Psoas muscle (tissue), 7 donors: ENCODE measurements at regions not wholly inside any gene's neighbourhood (a gene's known extent, or its start where the extent isn't known, plus 50 kb on each side); places are given as distances from the start of the nearest gene placed in this dataset.

ENCODE experiments used
- ATAC-seq, 4 donors: fragments of 200-7000 bp; cut with Tn5 transposase; one replicate each; pipeline ENCODE4 v1.9.1; 2020; ENCODE audit warnings: moderate library complexity in 3 of 4, mild to moderate bottlenecking in 2 of 4
- DNase-seq, 2 donors: peaks; one replicate each; pipeline ENCODE4 v3.0.0-alpha.2; 2020
- H3K27ac ChIP-seq: fragments of 200-600 bp; one replicate; pipeline ENCODE4 v1.8.0; 2022
- H3K27me3 ChIP-seq, 3 donors: fragments of 200-600 bp in 1 of 3; one replicate each; pipeline versions ENCODE4 v1.6.1 to v1.8.0; 2013 to 2022; ENCODE audit warnings: low read length in 2 of 3, mild to moderate bottlenecking in 2 of 3, moderate library complexity in 1 of 3; ENCODE audit not compliant: insufficient read depth in 3 of 3
- H3K36me3 ChIP-seq, 2 donors: fragments of 200-600 bp in 1 of 2; one replicate each; pipeline versions ENCODE4 v1.6.1 to v1.8.0; 2013 to 2022; ENCODE audit warnings: low read depth in 1 of 2, mild to moderate bottlenecking in 1 of 2, moderate library complexity in 1 of 2; ENCODE audit not compliant: insufficient read depth in 1 of 2
- H3K4me1 ChIP-seq: fragments of 200-600 bp; one replicate; pipeline ENCODE4 v1.8.0; 2022
- H3K4me3 ChIP-seq: fragments of 200-600 bp; one replicate; pipeline ENCODE4 v1.8.0; 2022; ENCODE audit warnings: mild to moderate bottlenecking
- H3K9me3 ChIP-seq: fragments of 200-600 bp; one replicate; pipeline ENCODE4 v1.8.0; 2022
- WGBS, 3 donors: extraction: QIAGEN DNeasy Blood & Tissue Kit; methylation state at CpG; one replicate each; pipeline versions ENCODE4 v1.1.6 to v1.1.7; 2013; 5-methylcytosine and 5-hydroxymethylcytosine counted together
- intact Hi-C, 2 donors: fragments of 100-400 bp; cut with DNase I; formaldehyde crosslinking; loops; one replicate each; pipeline versions ENCODE4 v1.11.0 to v1.14.2; 2022
- TF ChIP-seq, protein P1 (sequence below): fragments of 200-600 bp; IDR thresholded peaks from one replicate; pipeline ENCODE4 v1.8.0; 2022; ENCODE audit warnings: antibody characterized with exemption
- donor health status: healthy with polysubstance abuse.
- donor health status: DM: no; HTN: no; CAD: no; lungs with moderate emphysema.
- donor health status: Bipolar disorder and iron deficiency.
- donor health status: healthy.
- donor health status: DM: yes; HTN: yes; CAD: no.
- donor health status: DM: no; HTN: no; CAD: no.
- donor health status: DM: yes; HTN: yes; CAD: no.

DNA sequence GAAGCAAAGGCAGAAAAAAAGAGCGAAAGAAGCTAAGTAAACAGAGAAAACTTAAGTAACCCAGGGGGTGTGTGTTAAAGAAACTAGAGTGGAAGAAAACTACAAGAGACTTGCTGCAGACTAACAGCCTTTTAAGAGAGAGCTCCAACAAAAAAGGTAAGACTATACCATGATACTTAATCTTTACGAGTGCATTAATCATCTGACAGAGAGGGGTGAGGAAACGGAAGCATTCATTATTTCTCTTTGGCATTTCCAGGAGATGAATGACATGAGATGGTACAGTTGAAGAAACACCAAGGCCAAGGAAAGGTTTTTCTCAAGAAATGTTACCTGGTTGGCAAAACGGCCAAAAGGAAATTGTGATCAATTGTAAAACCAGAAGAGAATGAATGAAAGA is 906.8 kb downstream of the QKI start:
- TF ChIP-seq, protein P1, sequence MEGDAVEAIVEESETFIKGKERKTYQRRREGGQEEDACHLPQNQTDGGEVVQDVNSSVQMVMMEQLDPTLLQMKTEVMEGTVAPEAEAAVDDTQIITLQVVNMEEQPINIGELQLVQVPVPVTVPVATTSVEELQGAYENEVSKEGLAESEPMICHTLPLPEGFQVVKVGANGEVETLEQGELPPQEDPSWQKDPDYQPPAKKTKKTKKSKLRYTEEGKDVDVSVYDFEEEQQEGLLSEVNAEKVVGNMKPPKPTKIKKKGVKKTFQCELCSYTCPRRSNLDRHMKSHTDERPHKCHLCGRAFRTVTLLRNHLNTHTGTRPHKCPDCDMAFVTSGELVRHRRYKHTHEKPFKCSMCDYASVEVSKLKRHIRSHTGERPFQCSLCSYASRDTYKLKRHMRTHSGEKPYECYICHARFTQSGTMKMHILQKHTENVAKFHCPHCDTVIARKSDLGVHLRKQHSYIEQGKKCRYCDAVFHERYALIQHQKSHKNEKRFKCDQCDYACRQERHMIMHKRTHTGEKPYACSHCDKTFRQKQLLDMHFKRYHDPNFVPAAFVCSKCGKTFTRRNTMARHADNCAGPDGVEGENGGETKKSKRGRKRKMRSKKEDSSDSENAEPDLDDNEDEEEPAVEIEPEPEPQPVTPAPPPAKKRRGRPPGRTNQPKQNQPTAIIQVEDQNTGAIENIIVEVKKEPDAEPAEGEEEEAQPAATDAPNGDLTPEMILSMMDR = no peak

GRCh38 chr6:164315376-164315775 is 900.9 kb downstream of the QKI start:
- TF ChIP-seq, protein P1 = no peak
- no peaks in the 10 kb centered on the region for H3K27me3 ChIP-seq
- intact Hi-C loops = no loop called here
- peaks cover 5% of the 10 kb centered on the region for H3K9me3 ChIP-seq
- peaks cover 0 to 3% of the 10 kb centered on the region in 2 donors for H3K36me3 ChIP-seq
- 62 to 77% (median 67%) methylated on average over 2 of the region's 2 CpGs for WGBS, 3 donors
- no peak overlapping the region for H3K4me3 ChIP-seq
- ATAC-seq (no peak), DNase-seq (no peak)
- H3K27ac ChIP-seq = no peak overlapping the region
- H3K4me1 ChIP-seq = no peaks in the 10 kb centered on the region

More for the DNA sequence above, 906.8 kb downstream of the QKI start:
- ATAC-seq = no peak
- Histone ChIP-seq H3K4me1 (no peaks in the 10 kb centered on the region), H3K9me3 (peaks cover 4% of the 10 kb centered on the region), H3K4me3 (no peak overlapping the region), H3K27ac (no peak overlapping the region), H3K27me3 (no peaks in the 10 kb centered on the region), H3K36me3 (no peaks in the 10 kb centered on the region)
- WGBS, 3 donors = 62 to 67% (median 65%) methylated on average over 4 of the region's 4 CpGs
- DNase-seq = no peak
- intact Hi-C loops = no loop called here

GRCh38 chr6:164308339-164308738 is 893.8 kb downstream of the QKI start:
- H3K4me3 ChIP-seq = no peak overlapping the region
- ATAC-seq = no peak
- H3K4me1 ChIP-seq = no peaks in the 10 kb centered on the region
- H3K9me3 ChIP-seq = peaks cover 11% of the 10 kb centered on the region
- intact Hi-C loops = no loop called here
- DNase-seq = no peak
- TF ChIP-seq, protein P1 = no peak
- no peaks in the 10 kb centered on the region for H3K36me3 ChIP-seq
- H3K27ac ChIP-seq = no peak overlapping the region
- no peaks in the 10 kb centered on the region for H3K27me3 ChIP-seq

GRCh38 chr6:164303102-164303964 is 888.8 kb downstream of the QKI start:
- Histone ChIP-seq H3K4me1 (no peaks in the 10 kb centered on the region), H3K36me3 (no peaks in the 10 kb centered on the region), H3K9me3 (no peaks in the 10 kb centered on the region), H3K27me3 (no peaks in the 10 kb centered on the region), H3K27ac (no peak overlapping the region), H3K4me3 (no peak overlapping the region)
- DNase-seq = peak; percentile 52 to 68
- peak; percentile 13 to 56 (median 49) for ATAC-seq
- intact Hi-C loops = loop anchor here in 1 of 2 donors (5.0 kb wide), 1 partner anchor 329 kb away; no protein-coding TSS in a partner anchor
- 24 to 39% (median 32%) methylated on average over 5 of the region's 5 CpGs for WGBS, 3 donors
- TF ChIP-seq, protein P1 = no peak

DNA sequence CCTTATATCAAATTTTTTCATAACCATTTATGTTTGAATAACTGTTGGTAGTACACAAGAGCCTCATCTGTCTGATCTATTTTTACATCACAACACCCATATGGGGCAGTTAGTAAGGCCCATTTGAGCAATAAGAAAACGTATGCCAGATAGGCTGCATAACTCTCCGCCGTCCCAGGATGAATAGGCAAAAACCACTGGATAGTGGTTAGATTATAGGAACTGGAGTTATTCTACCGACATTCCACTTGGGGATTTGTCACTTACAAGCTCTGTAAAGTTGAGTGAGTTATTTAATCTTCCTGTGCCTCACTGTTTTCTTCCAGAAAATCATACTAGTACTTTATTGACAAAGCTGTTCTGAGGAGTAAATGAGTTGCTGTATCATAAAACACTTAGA is 881.9 kb downstream of the QKI start:
- ATAC-seq (no peak), DNase-seq (no peak)
- Histone ChIP-seq H3K27me3 (no peaks in the 10 kb centered on the region), H3K9me3 (peaks cover 10% of the 10 kb centered on the region), H3K4me3 (no peak overlapping the region), H3K36me3 (no peaks in the 10 kb centered on the region), H3K27ac (no peak overlapping the region), H3K4me1 (no peaks in the 10 kb centered on the region)
- intact Hi-C loops = no loop called here
- TF ChIP-seq, protein P1 = no peak
- 81 to 90% (median 83%) methylated on average over 4 of the region's 4 CpGs for WGBS, 3 donors
